A673 (cell line): ENCODE measurements at regions not wholly inside any gene's neighbourhood (a gene's known extent, or its start where the extent isn't known, plus 50 kb on each side); places are given as distances from the start of the nearest gene placed in this dataset.

Source experiments
- CTCF ChIP-seq: fragments of 300-800, 200-600 bp; sonication (generic); conservative IDR thresholded peaks from 2 replicates; pipeline ENCODE4 v1.5.1; 2017; ENCODE audit warnings: low read depth, mild to moderate bottlenecking, antibody characterized with exemption, low read length, moderate library complexity, mixed read lengths
- EZH2 ChIP-seq: fragments of 200-600 bp; sonication (generic); IDR thresholded peaks from 2 replicates; pipeline ENCODE4 v1.6.1; 2017; ENCODE audit warnings: borderline replicate concordance, low read depth, mild to moderate bottlenecking, mixed read lengths, antibody characterized with exemption, low read length; ENCODE audit not compliant: poor library complexity, severe bottlenecking

- TF ChIP-seq CTCF (no peak), EZH2 (no peak)
These were observed 297.9 kb downstream of the IRX1 start for GRCh38 chr5:3893527-3893926.
